ENCODE measurements at regions not wholly inside any gene's neighbourhood (a gene's known extent, or its start where the extent isn't known, plus 50 kb on each side); places are given as distances from the start of the nearest gene placed in this dataset.

DNA sequence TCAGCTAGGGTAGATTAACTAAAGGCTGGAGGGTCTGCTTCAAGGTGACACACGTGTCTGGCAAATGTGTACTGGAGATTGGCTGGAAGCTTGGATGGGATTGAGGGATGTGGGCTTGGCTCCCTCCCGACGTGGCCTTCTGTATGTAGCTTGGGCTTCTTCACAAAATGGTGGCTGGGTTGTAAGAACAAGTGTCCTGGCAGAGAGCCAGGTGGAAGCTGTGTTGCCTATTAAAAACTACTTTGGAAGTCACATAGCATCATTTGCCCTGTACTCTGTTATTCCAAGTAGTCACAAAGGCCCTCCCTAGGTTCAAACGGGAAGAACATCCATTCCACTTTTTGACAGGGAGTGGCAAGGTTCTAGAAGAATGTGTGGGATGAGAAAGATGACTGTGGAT is 174.1 kb upstream of the PRICKLE1 start:
- DNase-seq (ENCODE audit: low read depth): no peak
- no peak overlapping the region for H3K4me3 ChIP-seq (ENCODE audit: low read depth, low read length)

DNA sequence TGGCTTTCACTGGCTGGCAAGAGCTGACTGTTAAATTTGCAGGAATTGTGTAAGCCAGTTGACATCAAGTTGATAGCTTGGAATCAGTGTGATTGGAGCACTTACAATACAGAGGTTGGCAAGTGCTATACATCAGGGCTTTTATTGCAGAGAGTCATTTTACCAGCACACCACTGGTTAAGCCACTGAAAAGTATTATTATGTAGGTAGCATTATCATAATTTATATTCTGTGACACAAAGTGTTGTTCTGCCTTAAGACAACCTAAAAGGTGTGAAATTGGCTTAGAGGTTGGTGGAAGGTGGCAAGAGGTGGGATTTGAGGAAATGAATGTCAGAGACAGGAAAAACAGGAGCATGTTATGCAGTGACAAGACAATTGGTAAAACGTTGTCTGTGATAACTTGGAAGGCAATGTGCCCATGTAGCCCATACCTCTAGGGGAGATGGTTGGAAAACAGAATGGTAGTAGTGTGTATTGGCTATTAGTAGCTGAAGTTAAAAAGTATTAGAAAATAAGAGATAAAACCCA is 172.9 kb upstream of the PRICKLE1 start:
- H3K4me3 ChIP-seq (ENCODE audit: low read depth, low read length): no peak overlapping the region
- no peak for DNase-seq (ENCODE audit: low read depth)

- DNase-seq (ENCODE audit: low read depth): no peak
These were observed 172.2 kb upstream of the PRICKLE1 start for GRCh38 chr12:42761601-42762350.

DNA sequence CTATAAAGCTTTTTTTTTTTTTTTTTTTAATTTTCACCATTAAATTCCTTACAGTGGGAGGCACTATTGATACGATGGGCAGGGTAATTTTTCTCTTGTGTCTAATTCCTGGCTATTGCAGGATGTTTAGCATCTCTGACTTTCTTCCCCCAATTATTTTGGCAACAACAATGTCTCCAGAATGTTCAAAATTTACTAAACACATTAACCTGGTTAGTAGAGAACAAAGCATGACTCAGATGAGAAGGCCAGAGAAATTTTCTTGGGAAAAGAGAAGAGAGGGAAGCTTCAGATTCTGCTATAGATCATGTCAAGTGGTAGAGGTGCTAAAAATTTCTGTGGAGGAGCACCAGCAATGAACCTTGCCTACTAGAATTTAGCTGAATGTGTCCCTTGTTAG is 171.5 kb upstream of the PRICKLE1 start:
- no peak for DNase-seq (ENCODE audit: low read depth)
- no peak overlapping the region for H3K4me3 ChIP-seq (ENCODE audit: low read depth, low read length)

More at GRCh38 chr12:42761601-42762350, 172.2 kb upstream of the PRICKLE1 start:
- no peak overlapping the region for H3K4me3 ChIP-seq (ENCODE audit: low read depth, low read length)

- H3K4me3 ChIP-seq (ENCODE audit: low read depth, low read length): no peak overlapping the region
These were observed 171.0 kb upstream of the PRICKLE1 start for GRCh38 chr12:42760550-42760949.

DNA sequence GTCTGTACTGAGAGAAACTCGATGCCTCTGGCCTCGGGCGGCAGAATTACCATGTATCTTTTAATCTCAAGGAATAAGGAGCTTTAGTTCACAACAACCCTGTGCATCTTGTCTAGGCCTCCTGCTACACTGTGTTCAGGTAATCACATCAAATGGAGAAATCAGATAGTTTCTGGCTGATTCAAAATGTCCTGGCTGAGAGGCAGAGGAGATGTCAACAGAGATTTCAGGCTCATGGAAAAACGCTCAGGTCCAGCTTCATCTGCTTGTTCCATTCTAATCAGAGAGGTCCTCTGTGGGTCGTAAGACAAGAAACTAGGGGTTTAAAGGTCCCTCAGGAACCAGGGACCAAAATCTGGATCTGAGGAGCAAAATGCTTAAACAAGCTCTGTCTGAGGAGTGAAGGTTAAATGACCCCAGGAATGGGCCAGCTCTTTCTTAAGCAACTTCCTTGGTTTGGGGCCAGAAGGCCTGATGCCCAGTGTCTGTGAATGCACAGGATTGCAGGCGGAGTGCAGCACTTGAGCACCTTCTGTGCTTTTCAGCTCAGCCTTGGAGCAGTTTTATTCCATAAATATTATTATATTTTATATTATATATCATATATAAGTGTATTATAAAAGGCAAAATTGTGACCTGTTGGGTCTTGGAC is 170.2 kb upstream of the PRICKLE1 start:
- DNase-seq (ENCODE audit: low read depth): no peak
- no peak overlapping the region for H3K4me3 ChIP-seq (ENCODE audit: low read depth, low read length)

More at GRCh38 chr12:42760550-42760949, 171.0 kb upstream of the PRICKLE1 start:
- DNase-seq (ENCODE audit: low read depth): no peak

DNA sequence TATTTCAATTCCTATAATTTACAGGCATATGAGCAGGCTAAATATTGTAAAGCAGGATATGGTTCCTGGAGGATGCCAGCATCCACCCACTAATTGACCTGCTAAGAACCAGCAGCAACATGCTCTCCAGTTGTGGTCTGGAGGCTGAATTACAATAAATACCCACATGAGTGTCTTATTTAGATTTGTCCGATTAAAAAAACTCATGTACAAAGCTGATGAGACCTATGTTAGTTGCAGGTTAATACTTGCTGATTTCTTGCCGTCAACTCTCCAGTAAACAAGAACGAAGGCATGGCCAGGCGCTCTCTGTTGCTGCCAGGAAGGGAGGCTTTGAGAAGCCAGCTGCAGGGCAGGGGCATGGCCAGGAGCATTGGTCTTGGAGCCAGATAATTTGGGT is 169.3 kb upstream of the PRICKLE1 start:
- no peak for DNase-seq (ENCODE audit: low read depth)

GRCh38 chr12:42757624-42758119 is 168.1 kb upstream of the PRICKLE1 start:
- no peak for DNase-seq (ENCODE audit: low read depth)
- H3K4me3 ChIP-seq (ENCODE audit: low read depth, low read length): no peak overlapping the region

More for the DNA sequence above, 169.3 kb upstream of the PRICKLE1 start:
- no peak overlapping the region for H3K4me3 ChIP-seq (ENCODE audit: low read depth, low read length)

DNA sequence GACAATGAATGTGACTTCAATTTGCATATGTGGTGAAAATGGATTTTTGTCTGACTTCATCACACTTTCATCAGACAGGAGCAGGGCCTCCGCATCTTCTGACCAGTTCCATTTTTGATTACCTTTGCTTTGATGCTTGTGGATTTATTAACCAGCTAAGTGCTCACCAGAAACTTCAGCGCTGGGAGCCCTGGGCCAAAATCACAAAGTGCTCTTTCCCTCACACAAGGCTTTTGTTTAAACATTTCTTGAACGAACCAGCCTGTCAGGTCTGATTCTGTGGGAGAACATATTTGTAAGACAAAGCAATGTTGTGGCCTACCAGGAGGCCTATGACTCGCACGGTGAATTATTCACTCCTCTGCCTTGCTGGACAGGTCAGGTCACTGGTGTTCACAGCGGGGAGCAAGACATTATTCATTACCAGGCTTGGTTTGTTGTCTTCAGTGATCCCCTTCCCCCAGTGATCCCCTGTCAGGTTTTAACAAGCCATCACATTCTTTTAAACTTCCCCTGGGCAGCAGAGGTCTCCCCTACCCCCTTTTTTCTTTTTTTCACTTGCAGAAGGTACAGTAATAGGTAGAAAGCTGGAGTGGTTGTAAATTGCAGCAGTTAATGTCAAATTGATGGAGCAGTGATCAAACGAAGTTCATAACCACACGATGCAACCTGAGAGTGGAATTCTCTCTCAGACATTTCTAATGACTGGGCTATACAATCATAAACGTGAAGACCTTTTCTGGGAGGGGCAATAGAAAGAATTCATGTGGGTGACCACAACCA is 167.5 kb upstream of the PRICKLE1 start:
- no peak overlapping the region for H3K4me3 ChIP-seq (ENCODE audit: low read depth, low read length)
- peak; percentile 88 for DNase-seq (ENCODE audit: low read depth)

DNA sequence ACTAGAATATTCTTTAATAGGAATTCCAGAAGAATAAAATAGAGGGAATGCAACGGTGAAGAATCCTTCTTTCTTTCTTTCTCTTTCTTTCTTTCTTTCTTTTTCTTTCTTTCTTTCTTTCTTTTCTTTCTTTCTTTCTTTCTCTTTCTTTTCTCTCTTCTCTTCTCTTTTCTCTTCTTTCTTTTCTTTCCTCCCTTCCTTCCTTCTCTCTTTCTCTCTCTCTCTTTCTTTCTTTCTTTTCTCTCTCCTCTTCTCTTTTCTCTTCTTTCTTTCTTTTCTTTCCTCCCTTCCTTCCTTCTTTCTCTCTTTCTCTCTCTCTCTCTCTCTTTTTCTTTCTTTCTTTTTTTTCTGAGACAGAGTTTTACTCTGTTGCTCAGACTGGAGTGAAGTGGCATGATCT is 160.8 kb upstream of the PRICKLE1 start:
- no peak for DNase-seq (ENCODE audit: low read depth)

DNA sequence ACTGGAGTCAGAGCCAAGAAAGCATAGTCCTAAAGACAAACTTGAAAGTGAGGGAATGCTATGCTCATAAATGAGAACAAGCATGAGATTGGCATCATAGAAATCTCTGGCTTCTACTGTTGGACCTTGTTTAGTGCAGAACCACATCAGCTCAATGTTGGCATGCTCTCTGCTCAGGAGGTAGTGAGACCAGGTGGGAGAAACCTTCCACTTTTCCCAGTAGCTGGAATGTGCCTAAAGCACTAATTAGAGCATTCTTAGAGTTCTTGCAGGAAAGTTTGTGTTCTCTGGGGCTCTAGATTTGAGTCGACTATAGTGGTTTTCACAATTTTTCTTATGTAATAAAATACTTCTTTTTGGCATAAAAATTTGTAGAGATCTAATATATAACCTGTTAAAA is 159.7 kb upstream of the PRICKLE1 start:
- no peak overlapping the region for H3K4me3 ChIP-seq (ENCODE audit: low read depth, low read length)

More for the DNA sequence above, 160.8 kb upstream of the PRICKLE1 start:
- no peak overlapping the region for H3K4me3 ChIP-seq (ENCODE audit: low read depth, low read length)

DNA sequence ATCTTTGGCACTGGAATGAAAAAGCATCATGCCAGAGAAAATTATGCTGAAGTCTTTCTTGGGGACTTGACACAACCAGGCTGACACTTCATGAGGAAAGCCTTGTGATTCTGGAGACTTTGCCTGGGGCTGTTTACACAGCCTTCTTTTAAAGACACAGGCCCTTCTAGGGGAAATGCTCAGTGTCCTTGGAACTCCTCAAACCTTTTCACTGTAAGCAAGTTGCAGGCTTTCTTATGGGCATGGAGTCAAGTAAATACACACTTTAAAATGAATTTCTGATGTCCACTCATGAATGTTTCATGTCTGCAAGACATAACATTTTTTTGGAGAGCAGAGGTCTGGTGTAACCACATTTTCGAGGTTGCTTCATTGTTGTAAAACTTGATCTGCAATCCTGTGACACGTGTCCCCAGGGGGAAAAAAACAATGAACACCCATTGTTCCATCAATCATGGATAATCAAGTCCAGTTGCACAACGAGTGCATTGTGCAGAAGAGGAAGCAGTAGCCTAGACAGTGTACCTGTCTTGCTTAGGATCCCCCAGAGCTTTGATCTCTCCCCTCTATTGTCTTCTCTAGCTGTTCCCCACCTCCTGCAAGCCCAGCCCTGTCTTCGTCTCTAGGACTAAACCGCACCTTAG is 155.1 kb upstream of the PRICKLE1 start:
- no peak overlapping the region for H3K4me3 ChIP-seq (ENCODE audit: low read depth, low read length)
- DNase-seq (ENCODE audit: low read depth): no peak

More for the DNA sequence above, 159.7 kb upstream of the PRICKLE1 start:
- DNase-seq (ENCODE audit: low read depth): no peak

DNA sequence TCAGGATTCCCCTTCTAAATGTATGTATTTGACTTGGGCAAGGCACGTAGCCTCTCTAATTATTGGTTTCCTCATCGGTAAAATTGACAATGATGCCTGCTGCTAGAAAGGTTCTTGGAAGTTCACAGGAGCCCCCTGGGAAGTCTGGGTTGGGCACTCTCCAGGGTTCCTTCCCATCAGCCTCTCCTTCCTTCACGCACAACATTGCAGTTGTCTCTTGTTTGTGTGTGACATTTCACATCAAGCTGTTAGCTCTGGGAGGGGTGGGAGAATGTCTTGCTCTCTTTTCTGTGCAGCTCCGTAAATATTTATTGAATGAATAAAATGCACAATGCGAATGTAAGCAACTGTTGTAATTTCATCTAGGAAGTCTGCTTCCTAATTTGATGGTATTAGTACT is 153.2 kb upstream of the PRICKLE1 start:
- no peak for DNase-seq (ENCODE audit: low read depth)
- no peak overlapping the region for H3K4me3 ChIP-seq (ENCODE audit: low read depth, low read length)

DNA sequence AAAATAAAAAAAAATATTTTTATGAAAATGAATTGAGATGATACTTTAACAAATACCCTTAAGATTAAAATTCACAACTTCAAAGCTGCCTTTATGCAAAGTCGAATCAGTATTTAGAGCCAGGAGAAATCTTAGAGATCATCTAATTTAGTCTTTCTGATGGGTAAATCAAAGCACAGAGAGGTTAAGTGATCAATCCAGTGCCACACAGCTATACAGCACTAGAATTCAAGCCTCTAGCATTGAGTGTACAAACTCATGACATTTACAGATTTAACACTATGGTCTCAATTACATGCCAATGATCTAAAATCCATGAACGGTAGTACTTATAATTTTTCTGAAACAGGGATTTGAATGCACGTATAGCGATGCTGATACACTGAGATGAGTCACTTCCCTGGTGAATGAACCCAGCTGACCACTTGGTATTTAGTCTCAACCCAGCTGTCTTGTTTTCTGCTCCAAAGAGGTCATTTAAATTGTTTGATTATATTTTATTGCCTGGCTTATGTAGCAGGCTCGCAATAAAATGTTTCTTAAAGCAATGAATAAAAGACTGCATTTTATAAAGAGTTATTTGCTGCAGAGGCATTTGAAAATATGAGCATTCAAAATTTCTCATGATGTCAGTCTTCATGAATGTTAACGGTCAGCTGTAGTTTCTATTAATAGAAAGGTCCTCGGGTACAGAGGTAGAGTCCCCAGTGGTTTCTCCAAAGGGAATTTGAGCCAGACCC is 152.4 kb upstream of the PRICKLE1 start:
- DNase-seq (ENCODE audit: low read depth): no peak
- H3K4me3 ChIP-seq (ENCODE audit: low read depth, low read length): no peak overlapping the region

- no peak overlapping the region for H3K4me3 ChIP-seq (ENCODE audit: low read depth, low read length)
- DNase-seq (ENCODE audit: low read depth): no peak
These were observed 151.5 kb upstream of the PRICKLE1 start for GRCh38 chr12:42741091-42741490.

DNA sequence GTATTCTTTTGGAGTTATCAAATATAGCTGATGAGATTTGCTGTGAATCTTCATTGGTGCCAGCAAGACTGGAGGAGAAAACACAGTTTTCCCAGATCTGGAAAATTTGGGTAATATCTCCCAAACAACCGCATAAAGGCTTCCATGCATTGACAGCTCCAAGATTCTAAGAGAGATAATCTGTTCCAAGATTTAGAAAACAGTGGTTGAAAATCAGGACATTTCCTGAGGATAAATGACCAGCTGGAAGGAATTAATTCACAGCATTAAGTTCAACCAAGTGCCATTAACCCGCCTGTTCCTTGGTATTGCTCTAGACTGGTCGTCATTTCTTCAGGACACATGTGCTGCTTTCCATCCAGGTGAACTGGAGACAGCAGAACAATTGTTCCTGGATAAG is 147.9 kb upstream of the PRICKLE1 start:
- DNase-seq (ENCODE audit: low read depth): no peak
- H3K4me3 ChIP-seq (ENCODE audit: low read depth, low read length): no peak overlapping the region

DNA sequence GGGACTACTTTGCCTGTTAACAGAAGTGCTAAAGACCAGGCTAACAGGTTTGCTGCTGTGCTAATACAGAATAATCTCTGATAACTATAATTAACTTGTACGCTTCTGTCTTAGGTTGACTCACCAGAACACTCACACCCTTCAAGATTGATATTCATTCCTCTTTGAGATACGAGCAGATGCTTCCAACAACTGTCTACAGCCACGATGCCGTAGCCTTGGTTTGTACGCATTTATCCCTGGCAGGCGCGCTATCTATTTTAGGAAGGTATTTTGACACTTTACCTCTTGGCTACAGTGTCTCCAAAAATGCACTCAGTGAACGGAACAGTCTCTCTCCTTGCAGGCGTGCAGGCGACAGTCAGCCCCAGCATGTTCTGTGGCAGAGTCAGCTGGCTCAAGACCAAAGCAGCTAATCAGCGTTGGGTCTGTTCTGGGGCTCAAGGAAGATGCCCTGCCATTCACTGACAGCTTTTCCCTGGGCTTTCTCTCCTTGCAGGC is 146.4 kb upstream of the PRICKLE1 start:
- no peak for DNase-seq (ENCODE audit: low read depth)
- H3K4me3 ChIP-seq (ENCODE audit: low read depth, low read length): no peak overlapping the region

DNA sequence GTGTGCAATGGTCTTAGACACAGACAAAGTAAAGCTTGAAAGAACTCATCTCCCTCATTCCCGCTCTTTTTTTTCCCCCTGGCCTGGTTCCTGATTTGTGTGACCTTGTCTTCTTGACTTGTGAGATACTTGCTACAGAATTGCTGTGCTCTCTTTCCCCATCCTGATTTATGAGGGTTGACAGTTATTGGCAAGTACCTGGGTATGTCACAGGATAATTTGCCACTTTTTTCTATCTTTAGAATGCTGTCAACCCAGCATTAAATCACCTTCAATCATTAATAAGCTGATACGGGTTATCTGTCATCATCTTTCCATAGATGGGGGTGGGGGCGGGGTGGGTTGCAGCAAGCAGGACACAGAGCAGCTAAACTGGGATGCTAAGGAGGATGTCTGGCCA is 144.4 kb upstream of the PRICKLE1 start:
- no peak overlapping the region for H3K4me3 ChIP-seq (ENCODE audit: low read depth, low read length)
- no peak for DNase-seq (ENCODE audit: low read depth)
